Stimulated activated CD8-positive, alpha-beta memory T cell treated with anti-CD3 and anti-CD28 coated beads, Interleukin-7, amount 100 ng/mL, for 4 hours (primary cell): ENCODE measurements at regions not wholly inside any gene's neighbourhood (a gene's known extent, or its start where the extent isn't known, plus 50 kb on each side); places are given as distances from the start of the nearest gene placed in this dataset.
"Not testable (repeated sequence)": the region's sequence is repeated elsewhere in the genome, so short reads cannot be mapped to it uniquely, and the experiment has no call there.

Experiments
- DNase-seq, 2 donors: peaks; one replicate each; pipeline ENCODE4 v3.0.0-alpha.2; 2020; ENCODE audit warnings: low read depth in 2 of 2

DNA sequence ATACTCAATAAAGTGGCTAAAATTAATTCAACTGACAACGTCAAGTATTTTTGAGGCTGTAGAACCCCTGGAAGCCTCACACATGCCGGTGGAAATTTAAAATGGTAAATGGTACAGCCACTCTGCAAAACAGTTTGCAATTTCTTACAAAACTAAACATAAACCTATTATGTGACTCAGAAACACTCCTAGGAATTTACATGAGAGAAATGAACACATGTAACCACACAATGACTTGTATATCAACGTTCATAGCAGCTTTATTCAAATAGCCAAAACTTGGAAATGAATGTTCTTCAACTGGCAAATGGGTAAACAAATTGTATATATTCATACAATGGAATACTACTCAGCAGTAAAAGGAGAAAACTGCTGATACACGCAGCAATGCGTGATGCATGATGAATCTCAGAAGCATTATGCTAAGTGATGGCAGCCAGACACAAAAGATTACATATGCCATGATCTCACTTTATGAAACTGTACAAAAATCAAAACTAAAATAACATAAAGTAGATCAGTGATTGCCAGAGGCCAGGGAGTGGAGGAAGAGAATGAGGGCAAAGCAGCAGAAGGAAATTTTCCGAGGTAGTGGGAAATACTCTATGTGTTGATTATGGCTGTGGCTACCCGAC is 112.5 kb downstream of the FAM50B start:
- DNase-seq: no peak

DNA sequence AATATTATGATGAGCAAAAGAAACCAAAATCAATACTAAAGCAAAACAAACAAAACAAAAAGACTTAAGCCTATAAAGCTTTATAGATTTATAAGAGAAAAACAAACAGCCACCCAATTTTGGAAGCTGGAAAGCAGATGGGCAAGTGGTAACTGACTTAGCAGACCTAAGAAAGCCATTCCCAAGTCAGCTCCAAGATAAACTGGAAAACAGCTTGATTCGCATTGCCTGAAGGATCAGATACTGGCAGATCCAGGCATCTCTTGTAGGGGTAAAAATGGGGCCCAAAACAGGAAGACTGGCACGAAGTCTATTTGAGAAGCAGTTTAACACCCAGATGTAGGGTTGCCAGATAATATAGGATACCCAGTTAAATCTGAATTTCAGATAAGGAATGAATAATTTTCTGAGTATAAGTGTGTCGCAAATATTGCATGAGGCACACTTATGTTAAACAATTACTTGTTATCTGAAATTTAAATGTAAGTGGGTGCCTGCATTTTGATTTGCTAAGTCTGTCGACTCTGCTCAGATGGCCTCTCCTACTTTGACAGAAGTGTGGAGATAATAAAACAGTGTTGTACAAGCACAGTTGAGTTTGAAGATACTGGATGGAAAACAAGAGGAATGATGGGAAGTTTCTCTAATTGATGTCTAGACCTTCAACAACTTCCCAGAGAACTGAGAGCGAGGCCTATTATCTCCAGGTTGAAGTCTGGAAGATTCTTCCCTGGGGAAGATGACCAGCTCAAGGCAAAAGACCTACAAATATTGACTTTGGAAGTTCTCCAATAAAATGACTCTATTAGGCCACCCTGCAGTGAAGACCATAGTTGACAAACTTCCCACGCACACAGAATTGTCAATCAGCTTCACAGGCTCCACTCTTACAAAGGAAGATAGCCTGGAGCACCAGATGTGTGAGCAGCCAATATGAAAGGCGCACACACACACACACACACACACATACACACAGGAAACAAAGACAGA is 113.4 kb downstream of the FAM50B start:
- DNase-seq: no peak

DNA sequence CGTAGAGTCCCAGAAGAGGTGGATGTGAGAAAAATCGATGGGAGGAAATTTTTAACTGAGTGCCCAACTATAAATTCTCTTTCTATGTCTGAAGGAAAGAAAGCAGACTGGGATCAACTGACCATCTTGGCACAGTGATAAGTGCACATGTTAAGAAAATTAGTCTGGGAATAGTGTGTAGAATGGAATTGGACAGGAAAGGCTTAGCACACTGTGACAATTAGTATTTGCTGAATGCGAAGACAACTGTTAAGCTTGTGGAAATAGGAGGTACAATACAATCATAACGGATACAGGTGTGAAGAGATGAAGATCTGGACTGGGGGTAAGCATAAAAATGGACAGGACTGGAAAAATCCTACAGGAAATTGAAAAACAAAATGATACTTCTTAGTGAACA is 114.3 kb downstream of the FAM50B start:
- DNase-seq: no peak

DNA sequence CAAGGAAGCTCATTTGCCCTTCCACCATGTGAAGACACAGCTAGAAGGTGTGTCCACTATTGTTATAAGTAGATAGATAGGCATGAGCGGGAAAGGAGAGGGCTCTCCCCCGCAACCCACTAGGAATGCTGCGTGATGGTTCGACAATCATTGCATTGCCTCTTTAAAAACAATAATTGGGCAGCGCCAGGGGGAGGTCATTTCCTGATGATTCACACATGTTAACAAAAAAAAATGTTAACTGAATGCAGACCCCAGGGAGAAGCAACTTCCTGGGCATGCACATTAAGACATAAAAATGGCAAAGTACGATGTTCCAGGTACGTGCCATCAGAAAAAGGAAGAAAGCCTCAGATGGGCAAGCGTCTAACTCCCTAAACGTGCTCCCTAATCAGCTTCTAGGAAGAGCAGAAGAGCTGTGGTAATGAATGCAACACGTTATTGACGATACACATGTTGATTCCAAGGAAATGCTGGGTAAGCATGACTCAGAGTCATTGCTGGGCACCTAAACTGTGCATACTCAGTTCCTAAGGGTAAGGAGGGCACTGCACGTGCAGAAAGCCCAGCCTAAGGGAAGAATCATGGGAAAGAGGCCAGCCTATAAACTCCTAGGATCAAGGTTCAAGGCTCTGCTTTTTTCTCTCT is 113.7 kb downstream of the FAM217A start:
- no peak for DNase-seq

DNA sequence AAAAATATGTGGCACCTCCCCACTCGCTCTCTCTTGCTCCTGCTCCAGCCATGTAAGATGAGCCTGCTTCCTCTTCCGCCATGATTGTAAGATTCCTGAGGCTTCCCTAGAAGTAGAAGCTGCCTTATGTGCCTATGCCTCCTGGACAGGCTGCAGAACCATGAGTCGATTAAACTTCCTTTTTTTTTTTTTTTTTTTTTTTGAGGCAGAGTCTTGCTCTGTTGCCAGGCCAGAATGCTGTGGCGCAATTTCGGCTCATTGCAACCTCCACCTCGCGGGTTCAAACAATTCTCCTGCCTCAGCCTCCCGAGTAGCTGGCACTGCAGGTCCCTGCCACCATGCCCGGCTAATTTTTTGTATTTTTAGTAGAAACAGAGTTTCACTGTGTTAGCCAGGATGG is 112.5 kb downstream of the FAM217A start:
- DNase-seq: no peak

DNA sequence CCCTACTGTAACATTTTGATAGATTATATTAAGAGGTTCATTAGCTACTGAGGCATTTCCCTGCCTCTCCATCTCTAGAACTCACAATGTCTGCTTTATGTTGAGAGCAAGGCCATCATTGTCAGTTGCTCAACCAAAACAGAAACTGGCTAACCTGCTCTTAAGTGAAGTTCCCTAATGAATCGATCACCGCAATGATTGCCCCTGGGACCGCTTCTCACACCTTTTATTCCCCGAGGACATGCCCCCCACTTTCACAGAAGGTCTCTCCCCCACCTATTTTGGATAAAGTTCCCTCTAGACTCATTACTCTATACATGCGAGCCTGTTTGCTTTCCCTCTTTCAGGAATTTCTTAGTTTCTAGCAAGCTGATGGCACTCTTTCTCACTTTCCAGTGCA is 108.8 kb downstream of the FAM217A start:
- DNase-seq: no peak

DNA sequence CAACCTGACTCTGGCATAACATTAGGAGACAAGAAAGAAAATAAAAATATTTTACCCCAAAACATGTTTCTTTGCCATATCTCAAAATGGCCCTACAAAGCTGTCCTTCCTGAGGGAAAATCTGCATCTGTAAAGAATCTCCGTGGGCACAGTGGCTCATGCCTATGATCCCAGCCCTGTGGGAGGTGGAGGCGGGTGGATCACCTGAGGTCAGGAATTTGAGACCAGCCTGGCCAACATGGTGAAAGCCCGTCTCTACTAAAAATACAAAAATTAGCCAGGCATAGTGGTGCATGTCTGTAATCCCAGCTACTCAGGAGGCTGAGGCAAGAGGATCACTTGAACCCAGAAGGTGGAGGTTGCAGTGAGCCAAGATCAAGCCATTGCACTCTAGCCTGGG is 105.8 kb downstream of the FAM217A start:
- DNase-seq: not testable (repeated sequence)

DNA sequence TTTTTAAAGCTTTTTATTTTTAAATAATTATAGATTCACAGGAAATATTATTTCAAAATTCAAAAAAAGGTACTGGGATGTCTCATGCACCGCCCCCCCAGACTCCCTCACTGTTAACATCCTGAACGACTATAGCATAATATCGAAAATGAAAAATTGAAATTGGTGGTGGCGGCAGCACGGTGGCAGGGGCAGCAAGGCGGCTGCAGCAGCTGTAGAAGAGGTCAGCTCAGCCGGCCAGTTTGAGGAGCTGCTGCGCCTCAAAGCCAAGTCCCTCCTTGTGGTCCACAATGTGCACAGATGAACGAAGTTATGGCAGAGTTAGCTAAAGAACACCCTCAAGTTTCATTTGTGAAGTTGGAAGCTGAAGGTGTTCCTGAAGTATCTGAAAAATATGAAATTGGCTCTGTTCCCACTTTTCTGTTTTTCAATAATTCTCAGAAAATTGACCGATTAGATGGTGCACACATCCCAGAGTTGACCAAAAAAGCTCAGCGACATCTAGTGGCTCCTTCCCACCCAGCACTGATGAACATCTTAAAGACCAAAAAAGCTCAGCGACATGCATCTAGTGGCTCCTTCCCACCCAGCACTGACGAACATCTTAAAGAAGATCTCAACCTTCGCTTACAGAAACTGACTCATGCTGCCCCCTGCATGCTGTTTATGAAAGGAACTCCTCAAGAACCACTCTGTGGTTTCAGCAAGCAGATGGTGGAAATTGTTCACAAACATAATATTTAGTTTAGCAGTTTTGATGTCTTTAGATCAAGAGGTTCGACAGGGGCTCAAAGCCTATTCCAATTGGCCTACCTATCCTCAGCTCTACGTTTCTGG is 100.8 kb downstream of the FAM217A start:
- peak; percentile 15 to 27 for DNase-seq

DNA sequence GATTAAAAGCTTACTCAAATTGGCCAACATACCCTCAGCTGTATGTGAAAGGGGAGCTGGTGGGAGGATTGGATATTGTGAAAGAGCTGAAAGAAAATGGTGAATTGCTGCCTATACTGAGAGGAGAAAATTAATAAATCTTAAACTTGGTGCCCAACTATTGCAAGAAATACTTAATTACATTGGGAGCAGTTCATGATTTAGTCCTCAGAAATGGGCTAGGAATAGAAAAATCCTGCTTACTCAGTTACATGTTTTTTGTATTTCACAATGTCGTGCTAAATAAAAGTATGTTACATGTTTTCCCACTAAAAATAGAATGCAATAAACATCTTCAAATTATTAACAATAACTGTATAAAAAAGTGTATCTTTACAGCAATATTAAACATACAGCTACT is 100.0 kb downstream of the FAM217A start:
- DNase-seq: not testable (repeated sequence)

DNA sequence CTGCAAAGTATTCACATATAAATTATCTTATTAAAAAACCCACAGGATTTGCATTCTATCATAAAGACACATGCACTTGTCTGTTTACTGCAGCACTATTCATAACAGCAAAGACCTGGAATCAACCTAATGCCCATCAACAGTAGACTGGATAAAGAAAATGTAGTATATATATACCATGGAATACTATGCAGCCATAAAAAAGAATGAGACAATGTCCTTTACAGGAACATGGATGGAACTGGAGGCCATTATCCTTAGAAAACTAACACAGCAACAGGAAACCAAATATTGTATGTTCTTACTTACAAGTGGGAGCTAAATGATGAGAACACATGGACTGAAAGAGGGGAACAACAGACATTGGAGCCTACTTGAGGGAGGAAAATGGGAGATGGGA is 97.0 kb downstream of the FAM217A start:
- no peak for DNase-seq

DNA sequence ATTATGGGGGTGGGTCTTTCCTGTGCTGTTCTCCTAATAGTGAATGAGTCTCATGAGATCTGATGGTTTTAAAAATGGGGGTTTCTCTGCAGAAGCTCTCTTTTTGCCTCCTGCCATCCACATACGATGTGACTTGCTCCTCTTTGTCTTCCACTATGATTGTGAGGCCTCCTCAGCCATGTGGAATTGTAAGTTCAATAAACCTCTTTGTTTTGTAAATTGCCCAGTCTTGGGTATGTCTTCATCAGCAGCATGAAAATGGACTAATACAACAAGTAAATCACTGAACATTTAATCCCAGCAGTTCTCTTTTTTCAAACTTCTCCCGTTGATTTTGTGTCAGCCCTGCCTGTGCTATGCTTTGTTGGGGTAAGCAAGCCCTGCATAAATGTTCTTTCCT is 95.2 kb downstream of the FAM217A start:
- no peak for DNase-seq

DNA sequence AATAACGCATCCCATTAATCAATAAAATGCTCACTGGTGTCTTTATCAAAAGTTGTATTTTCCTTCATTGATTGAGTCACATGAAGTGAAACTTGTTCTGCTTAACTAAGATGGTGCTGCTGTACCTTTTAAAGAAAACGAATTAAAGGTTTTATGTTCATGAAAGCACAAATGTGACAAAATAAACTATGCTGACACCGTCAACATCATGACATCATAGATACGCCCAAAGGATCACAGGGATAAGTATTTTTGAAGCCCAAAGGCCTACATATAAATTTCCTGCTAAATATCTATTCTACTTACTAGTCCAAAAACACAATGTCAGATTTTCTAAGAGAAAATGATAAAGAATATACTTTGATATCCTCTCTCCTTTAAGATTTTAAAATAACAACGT is 94.4 kb downstream of the FAM217A start:
- DNase-seq: no peak

DNA sequence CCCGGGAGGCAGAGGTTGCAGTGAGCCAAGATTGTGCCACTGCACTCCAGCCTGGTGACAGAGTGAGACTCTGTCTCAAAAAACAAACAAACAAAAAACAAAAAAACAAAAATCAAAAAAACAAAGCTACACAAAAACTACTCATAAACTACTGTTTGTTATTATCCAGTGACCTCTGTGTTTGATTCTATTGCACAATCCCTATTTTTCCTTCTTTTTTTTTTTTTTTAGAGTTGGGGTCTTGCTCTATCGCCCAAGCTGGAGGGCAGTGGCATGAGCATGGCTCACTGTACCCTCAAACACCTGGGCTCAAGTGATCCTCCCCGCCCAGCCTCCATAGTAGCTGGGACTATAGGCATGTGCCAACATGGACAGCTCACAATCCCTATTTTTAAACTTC is 92.7 kb downstream of the FAM217A start:
- no peak for DNase-seq

DNA sequence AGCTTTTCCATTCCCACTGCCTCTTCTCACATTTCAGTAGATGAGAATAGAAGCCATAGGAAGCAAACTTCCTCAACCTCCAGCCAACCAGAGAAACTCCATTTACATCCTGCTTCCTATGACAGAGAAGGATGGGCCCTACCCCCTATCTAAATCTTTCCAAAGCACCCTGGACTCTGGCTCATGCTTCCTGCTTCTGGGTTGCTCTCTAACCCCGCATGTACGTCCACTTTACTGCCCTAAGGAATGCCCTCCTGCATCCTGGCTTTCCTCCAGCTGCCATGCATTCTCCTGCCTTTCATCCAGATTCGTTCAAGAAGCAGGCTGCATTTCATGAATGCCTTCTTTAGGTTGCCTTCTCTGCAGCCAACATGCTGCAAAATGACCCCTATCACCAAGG is 91.9 kb downstream of the FAM217A start:
- DNase-seq: no peak

DNA sequence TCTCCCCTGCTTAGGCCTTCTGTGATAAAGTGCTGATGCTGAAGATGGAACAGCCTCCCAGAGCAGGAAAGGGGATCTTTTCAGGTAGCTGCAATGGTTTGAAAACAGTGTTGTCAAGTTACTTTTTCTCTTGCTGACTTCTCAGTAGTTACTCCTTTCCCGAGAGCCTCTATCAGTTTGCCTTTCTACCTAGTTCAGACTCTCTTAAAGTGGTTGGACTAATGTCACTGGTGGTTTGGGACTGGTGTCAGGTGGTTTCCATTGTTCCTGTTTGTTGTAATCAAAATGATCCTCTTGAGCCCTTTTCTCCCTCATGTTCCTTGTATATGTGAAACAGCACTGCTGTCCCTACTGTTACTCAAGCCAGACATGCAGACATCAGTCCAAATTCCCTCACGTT is 91.4 kb downstream of the FAM217A start:
- no peak for DNase-seq

DNA sequence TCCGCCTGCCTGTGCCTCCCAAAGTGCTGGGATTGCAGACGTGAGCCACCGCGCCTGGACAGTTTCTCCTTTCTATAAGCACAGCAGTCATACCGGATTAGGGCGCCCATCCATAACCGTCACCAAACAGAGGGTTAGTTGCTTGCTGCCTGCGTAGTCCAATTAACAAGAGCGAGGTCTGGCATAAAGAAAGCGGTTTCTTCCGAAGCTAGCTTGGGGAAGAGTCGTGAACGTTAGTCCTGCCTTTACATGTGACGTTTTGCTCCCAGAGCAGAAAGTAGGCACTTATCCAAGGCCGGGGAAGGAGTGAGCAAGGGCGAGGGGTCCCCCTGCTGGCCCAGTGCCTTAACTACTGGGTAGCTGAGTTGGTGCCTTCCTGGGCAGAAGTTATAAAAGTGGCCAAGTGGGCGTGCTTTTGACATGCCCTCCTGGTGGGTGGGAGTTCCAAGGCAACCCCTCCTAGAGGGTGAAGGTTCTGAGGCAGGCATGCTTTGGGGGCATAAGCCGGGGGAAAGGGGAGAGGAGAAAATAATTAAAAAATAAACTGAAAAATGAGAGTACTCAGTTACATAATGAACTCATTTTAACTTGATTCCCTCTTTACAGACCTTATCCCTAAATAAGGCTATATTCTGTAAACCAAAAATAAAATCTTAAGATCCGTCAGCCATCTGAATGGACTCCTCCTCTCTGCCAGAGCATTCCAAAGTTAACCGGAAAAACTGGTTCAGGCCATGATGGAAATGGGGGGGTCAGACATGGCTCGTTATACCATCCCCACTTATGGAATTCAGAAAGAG is 88.0 kb downstream of the FAM217A start:
- DNase-seq: peak; percentile 52 to 54

DNA sequence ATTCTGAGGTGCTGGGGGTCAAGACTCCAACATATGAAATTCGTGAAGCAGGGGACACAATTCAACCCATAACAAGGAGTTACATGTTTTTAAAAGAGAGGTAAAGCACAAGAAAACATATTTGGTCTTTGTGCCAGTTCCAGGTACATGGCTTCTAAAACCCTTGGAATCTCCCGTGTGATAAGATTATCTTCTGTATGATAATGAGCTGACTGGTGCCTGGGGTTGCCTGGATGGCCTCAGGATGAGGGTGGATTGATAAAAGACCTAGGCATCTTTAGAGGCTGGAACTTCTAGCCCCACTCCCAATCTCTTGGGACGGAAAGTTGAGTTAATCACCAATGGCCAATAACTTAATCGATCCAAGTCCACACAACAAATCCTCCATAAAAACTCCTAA is 87.0 kb downstream of the FAM217A start:
- no peak for DNase-seq

DNA sequence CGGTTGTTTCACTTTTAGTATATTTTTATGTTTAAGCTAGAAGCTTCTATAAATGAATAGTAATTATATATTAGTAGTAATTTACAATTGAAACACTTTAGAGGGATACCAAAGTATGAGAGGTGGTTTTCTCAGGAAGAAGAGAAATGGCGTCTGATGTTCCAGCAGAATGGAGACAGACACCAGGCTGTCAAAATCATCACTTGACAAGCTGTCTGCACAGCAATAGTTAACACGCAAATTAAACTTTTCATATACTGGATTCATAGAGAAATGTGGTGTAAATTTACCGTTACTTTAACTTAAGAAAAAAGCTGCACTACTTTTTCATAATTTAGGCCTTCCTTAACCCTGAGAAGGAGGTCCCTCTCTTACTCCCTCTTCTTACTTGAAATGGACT is 82.6 kb downstream of the FAM217A start:
- no peak for DNase-seq

DNA sequence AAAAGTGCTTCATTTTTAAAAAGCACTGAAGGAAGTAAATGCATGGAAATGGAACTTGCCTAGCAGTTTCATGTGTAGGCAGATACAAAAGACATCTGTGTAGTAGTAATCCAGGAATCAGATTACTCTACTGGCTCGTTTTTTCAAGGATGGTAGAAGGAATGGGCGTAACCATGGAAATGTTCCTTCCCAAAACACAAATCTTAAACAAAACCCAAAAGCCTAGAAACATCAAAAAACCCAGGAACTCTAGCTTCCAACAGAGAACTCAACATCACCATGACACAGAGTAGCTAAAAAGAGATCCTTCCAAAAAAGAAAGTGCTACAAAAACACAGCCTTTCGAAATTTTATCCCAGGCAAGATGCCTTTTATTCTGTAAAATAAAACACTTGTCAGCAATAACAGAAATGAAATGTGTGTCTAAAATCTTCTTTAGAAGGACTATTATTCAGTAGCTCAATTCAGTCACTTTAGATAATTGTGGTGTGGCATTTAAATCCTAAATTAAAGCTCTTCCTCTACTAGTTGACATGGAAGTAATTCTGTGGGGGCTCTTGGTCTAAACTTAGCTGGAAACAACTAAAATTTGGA is 81.7 kb downstream of the FAM217A start:
- no peak for DNase-seq

DNA sequence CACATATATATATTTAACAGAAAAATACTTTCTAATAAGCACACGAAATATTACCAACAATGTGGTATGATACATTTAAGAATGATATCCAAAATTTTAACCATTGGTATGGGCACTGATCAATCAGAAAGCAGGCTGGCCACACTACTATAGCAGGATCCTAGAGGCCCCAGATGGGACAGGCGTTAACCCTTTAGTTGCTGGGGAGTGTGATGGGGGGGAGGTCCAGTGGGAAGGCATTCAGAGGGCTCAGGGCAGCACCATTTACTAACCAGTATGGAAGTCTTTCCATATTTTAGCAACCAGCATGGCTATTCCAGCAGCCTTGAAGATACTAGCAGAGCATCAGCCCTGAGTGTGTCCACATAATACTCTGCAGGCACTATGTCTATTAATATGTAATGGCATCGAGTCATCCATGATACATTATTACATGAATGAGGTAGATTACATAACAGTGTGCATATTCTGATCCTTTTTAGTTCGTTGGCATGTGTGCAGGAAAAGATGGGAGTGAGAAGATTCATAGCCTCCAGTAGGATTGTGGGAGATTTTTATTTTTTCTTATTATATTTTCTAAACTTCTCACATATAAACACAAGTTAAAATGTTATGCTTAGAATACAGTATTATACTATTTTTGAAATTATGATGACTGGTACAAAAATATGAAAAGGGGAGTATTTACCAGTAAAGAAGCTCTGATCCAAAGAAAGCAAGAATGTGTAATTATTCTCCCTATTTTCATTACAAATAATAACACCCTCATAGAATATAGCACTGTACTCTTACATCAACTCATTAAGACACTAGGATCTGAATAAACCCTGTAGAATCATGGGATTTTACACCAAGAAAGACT is 78.9 kb downstream of the FAM217A start:
- no peak for DNase-seq
